SU-DHL-6 (cell line): ENCODE measurements at regions not wholly inside any gene's neighbourhood (a gene's known extent, or its start where the extent isn't known, plus 50 kb on each side); places are given as distances from the start of the nearest gene placed in this dataset.

Experiments
- H2AFZ ChIP-seq: fragments of 200-600 bp; sonication (generic); 2 replicates; pipeline ENCODE4 v1.6.1; 2014; ENCODE audit warnings: low read depth, mild to moderate bottlenecking, moderate library complexity, mixed read lengths, antibody characterized with exemption, low read length; ENCODE audit not compliant: severe bottlenecking
- H3F3A ChIP-seq: fragments of 200-600 bp; shearing (Covaris generic); 2 replicates; pipeline ENCODE4 v1.6.0; 2016; ENCODE audit warnings: antibody characterized with exemption, mild to moderate bottlenecking; ENCODE audit not compliant: insufficient read depth
- H3K27ac ChIP-seq: fragments of 200-600 bp; sonication (generic); 2 replicates; pipeline ENCODE4 v1.5.1; 2016; ENCODE audit warnings: low read depth, mild to moderate bottlenecking, low read length, moderate library complexity, mixed read lengths
- H3K27me3 ChIP-seq: fragments of 200-600 bp; sonication (generic), shearing (Covaris generic); 2 replicates; pipeline ENCODE4 v1.6.0; 2014; ENCODE audit warnings: mild to moderate bottlenecking, low read length
- H3K36me3 ChIP-seq: fragments of 200-600 bp; sonication (generic); 2 replicates; pipeline ENCODE4 v1.6.1; 2014; ENCODE audit warnings: mild to moderate bottlenecking, low read length, mixed read lengths
- H3K4me2 ChIP-seq: fragments of 300-600, 200-600 bp; shearing (Covaris generic), sonication (generic); 2 replicates; pipeline ENCODE4 v1.6.0; 2014; ENCODE audit warnings: low read length, low read depth, mild to moderate bottlenecking; ENCODE audit not compliant: poor library complexity, severe bottlenecking
- H3K4me3 ChIP-seq: fragments of 200-600 bp; sonication (generic); 2 replicates; pipeline ENCODE4 v1.5.1; 2014; ENCODE audit warnings: antibody characterized with exemption, low read length, mild to moderate bottlenecking, mixed read lengths; ENCODE audit not compliant: insufficient read depth, poor library complexity, severe bottlenecking
- H3K79me2 ChIP-seq: fragments of 200-600 bp; sonication (generic); 2 replicates; pipeline ENCODE4 v1.6.1; 2014; ENCODE audit warnings: mild to moderate bottlenecking, low read length, moderate library complexity; ENCODE audit not compliant: insufficient read depth
- H3K9ac ChIP-seq: fragments of 200-600 bp; sonication (generic); 2 replicates; pipeline ENCODE4 v1.7.0; 2014; ENCODE audit warnings: mild to moderate bottlenecking, low read length
- H3K9me2 ChIP-seq: fragments of 200-600 bp; sonication (generic); replicated peaks from 2 replicates; pipeline ENCODE4 v1.6.1; 2014; ENCODE audit warnings: low read length; ENCODE audit not compliant: insufficient read depth
- H3K9me3 ChIP-seq: fragments of 200-600 bp; sonication (generic); 2 replicates; pipeline ENCODE4 v1.6.1; 2014; ENCODE audit warnings: low read length, mixed read lengths; ENCODE audit not compliant: insufficient read depth
- H4K20me1 ChIP-seq: fragments of 200-600 bp; sonication (generic); 2 replicates; pipeline ENCODE4 v1.6.1; 2014; ENCODE audit warnings: low read depth, mild to moderate bottlenecking, antibody characterized with exemption, low read length, moderate library complexity, mixed read lengths
- CTCF ChIP-seq: fragments of 200-600 bp; sonication (generic); IDR thresholded peaks from one replicate; pipeline ENCODE4 v1.5.1; 2017; ENCODE audit warnings: antibody characterized with exemption, mild to moderate bottlenecking, low read length, moderate library complexity; ENCODE audit not compliant: insufficient read depth, poor library complexity, severe bottlenecking
- EZH2phosphoT487 ChIP-seq: fragments of 200-600 bp; sonication (generic), shearing (Covaris generic); conservative IDR thresholded peaks from 2 replicates; pipeline ENCODE4 v1.6.1; 2018; ENCODE audit warnings: mild to moderate bottlenecking, antibody characterized with exemption, low read length, moderate library complexity, mixed read lengths

DNA sequence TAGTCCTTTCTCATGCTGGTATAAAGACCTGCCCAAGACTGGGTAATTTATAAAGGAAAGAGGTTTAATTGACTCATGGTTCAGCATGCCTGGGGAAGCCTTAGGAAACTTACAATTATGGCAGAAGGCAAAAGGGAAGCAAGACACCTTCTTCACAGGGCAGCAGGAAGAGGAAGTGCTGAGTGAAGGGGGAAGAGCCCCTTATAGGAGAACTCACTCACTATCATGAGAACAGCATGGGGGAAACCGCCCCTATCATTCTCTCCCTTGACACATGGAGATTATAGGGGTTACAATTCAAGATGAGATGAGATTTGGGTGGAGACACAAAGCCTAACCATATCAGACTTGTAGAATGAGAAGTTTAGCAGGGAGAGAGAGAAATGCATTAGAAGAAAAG lies 373.3 kb upstream of the DIAPH2 start:
- H3K9me3 ChIP-seq = no peaks in the 10 kb centered on the region
- no peaks in the 10 kb centered on the region for H3F3A ChIP-seq

DNA sequence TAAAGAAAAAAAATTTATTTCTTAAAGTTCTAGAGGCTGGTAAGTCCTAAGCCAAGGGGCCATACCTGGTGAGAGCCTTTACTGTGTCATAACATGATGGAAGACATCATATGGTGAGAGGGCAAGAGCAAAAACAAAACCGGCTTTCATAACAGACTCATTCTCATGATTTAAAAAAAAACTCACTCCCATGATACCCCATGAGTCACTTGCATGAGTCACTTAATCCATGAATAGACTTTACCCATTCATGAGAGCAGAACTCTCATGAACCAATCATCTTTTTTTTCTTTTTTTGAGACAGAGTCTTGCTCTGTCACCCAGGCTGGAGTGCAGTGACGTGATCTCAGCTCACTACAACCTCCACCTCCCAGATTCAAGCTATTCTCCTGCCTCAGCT lies 369.7 kb upstream of the DIAPH2 start:
- Histone ChIP-seq H3K79me2 (no peaks in the 10 kb centered on the region), H3K4me2 (no peak overlapping the region), H3K36me3 (no peaks in the 10 kb centered on the region), H3K9me3 (no peaks in the 10 kb centered on the region), H3K4me3 (no peak overlapping the region), H3K9me2 (no peaks in the 10 kb centered on the region), H3K27me3 (no peaks in the 10 kb centered on the region), H2AFZ (no peak overlapping the region), H3K27ac (no peak overlapping the region), H3F3A (no peaks in the 10 kb centered on the region), H4K20me1 (no peaks in the 10 kb centered on the region), H3K9ac (no peak overlapping the region)
- TF ChIP-seq CTCF (no peak), EZH2phosphoT487 (no peak)

More for the DNA sequence above, 373.3 kb upstream of the DIAPH2 start:
- no peak for TF ChIP-seq EZH2phosphoT487
- no peak for TF ChIP-seq CTCF
- Histone ChIP-seq H3K9ac (no peak overlapping the region), H3K27ac (no peak overlapping the region), H4K20me1 (no peaks in the 10 kb centered on the region), H3K36me3 (no peaks in the 10 kb centered on the region), H3K4me3 (no peak overlapping the region), H3K4me2 (no peak overlapping the region), H2AFZ (no peak overlapping the region), H3K9me2 (no peaks in the 10 kb centered on the region), H3K79me2 (no peaks in the 10 kb centered on the region), H3K27me3 (no peaks in the 10 kb centered on the region)

GRCh38 chrX:96361844-96362243 lies 322.8 kb upstream of the DIAPH2 start:
- Histone ChIP-seq H3K9me2 (no peaks in the 10 kb centered on the region), H3K27ac (no peak overlapping the region), H3K9me3 (no peaks in the 10 kb centered on the region), H3K36me3 (no peaks in the 10 kb centered on the region), H3K9ac (no peak overlapping the region), H4K20me1 (no peaks in the 10 kb centered on the region), H3K79me2 (no peaks in the 10 kb centered on the region), H3F3A (no peaks in the 10 kb centered on the region), H2AFZ (no peak overlapping the region), H3K4me3 (no peak overlapping the region), H3K4me2 (no peak overlapping the region), H3K27me3 (no peaks in the 10 kb centered on the region)
- TF ChIP-seq EZH2phosphoT487 (no peak), CTCF (no peak)
